Central memory CD4-positive, alpha-beta T cell (primary cell): ENCODE measurements at regions not wholly inside any gene's neighbourhood (a gene's known extent, or its start where the extent isn't known, plus 50 kb on each side); places are given as distances from the start of the nearest gene placed in this dataset.
"Not testable (repeated sequence)": the region's sequence is repeated elsewhere in the genome, so short reads cannot be mapped to it uniquely, and the experiment has no call there.

Experiments
- DNase-seq: peaks from one replicate; pipeline ENCODE4 v3.0.0; 2022

- DNase-seq: no peak
Measured at GRCh38 chr12:129959889-129960288, 56.1 kb upstream of the TMEM132D start.

DNA sequence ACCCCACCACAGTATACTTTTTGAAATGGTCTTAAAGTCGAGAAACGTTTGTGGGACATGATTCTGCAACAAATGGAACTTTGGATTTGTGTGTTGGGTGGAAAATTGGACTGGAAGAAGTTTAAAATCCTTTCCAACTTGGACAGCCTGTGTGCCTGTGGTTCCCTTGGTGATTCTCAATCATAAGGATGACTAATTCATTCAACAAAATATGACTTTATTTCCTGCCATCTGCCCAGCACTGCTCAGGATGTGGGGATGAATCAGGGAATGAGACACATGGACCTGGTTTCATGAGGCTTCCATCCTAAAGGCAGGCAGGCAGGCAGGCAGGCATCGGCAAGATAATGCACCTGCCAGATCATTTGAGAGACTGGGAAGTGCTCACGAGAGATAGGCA is 57.3 kb upstream of the TMEM132D start:
- no peak for DNase-seq

GRCh38 chr12:129961856-129962255 is 58.0 kb upstream of the TMEM132D start:
- DNase-seq: no peak

DNA sequence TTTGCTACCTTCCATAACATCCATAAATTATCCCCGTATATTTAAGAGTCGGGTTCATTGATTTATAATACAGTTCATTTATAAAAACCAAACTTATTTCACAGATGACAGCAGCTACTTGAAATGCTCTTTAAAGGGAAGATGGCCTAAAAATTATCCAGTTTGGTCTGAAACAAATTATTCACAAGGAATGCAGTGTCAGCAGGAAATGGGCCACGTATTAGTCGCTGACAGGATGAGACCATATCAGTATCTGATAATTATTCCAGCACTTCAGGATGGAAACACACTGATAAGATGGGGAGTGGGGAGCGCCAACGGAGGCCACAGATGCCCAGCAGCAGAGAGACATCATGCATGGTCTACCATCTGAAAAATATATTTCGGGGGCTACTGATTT is 60.5 kb upstream of the TMEM132D start:
- DNase-seq: no peak

- no peak for DNase-seq
Measured at GRCh38 chr12:129964826-129965457, 61.1 kb upstream of the TMEM132D start.

- DNase-seq: no peak
Measured at GRCh38 chr12:129966146-129966995, 62.5 kb upstream of the TMEM132D start.

DNA sequence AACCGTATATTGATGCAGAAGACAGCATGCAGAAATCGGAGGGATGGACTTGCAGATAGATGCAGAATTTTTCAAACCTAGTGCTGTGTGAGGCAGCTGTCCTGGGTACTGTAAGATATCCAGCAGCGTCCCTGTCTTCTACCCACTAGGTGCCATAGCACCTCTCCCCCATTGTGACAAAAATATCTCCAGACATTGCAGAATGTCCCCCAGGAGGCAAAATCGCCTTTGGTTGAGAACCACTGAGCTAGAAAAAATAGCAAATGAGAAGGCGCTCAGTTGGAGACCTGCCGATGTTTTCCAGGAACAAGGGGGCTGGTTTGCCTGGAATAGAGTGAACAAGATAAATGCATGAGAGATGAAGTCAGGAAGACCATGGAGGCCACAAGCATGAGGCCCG is 67.9 kb upstream of the TMEM132D start:
- DNase-seq: no peak

DNA sequence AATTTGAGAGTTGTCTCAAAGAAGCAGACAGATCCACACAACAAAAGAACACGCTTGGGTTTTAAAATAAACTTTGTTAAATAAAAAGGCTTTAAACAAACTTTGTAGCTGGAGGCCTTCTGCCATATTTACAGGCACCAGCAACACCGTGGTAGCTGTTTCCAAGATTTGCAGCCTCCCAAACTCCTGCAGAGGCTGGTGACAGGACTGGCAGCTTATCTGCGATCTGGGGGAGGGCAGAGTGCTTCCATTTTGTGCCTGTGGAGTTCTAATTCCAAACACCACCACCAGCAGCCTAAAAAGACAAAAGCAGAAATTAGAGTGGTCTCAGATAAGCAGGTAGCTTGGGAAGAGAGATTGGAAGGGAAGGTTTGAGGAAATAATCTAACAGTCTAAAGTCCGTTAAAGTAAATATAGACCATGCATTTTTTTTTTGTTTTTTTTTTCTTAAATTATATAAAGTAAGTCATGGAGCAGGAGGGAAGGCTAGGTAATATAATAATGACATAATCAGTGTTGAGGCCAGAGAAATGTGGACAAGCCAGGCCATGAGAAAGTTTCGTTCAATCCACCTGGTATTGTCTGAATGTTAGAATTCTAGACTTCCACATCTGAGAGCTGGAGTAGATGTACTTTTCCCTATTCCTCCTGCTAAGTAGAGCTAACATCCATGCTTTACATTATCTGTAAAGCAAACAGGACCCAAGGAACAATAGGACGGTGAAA is 69.6 kb upstream of the TMEM132D start:
- no peak for DNase-seq

GRCh38 chr12:129984106-129984505 is 80.3 kb upstream of the TMEM132D start:
- no peak for DNase-seq

- no peak for DNase-seq
Measured at GRCh38 chr12:129987841-129988240, 84.0 kb upstream of the TMEM132D start.

DNA sequence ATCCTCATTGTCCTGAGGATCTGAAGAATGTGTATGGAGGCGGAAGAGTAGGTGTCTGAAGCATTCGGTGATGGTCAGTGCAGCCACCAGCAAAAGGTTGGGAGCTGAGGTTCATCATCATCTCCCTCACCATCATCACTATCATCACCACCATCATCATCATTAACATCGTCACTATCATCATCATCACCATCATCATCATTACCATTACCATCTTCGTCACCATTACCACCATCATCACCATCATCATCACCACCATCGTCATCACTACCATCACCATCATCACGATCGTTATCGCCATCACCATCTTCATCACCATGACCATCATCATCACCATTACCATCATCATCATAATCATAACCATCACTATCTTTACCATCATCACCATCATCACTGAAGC is 90.8 kb upstream of the TMEM132D start:
- DNase-seq: no peak

- no peak for DNase-seq
Measured at GRCh38 chr12:129997239-129997638, 93.4 kb upstream of the TMEM132D start.

DNA sequence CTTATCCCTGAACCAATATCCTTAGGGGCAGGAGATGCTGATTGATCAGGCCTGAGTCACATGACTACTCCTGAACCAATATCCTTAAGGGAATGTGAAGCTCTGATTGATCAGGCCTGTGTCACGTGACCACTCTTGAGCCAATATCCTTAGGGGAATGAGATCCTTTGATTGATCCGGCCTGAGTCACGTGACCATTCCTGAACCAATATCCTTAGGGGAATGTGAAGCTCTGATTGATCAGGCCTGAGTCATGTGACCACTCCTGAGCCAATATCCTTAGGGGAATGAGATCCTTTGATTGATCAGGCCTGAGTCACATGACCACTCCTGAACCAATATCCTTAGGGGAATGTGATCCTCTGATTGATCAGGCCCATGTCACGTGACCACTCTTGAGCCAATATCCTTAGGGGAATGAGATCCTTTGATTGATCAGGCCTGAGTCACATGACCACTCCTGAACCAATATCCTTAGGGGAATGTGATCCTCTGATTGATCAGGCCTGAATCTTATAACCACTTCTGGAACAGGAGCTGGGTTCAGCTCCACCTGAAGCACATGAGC is 100.6 kb upstream of the TMEM132D start:
- DNase-seq: not testable (repeated sequence)

- no peak for DNase-seq
Measured at GRCh38 chr12:130007771-130008170, 103.9 kb upstream of the TMEM132D start.

DNA sequence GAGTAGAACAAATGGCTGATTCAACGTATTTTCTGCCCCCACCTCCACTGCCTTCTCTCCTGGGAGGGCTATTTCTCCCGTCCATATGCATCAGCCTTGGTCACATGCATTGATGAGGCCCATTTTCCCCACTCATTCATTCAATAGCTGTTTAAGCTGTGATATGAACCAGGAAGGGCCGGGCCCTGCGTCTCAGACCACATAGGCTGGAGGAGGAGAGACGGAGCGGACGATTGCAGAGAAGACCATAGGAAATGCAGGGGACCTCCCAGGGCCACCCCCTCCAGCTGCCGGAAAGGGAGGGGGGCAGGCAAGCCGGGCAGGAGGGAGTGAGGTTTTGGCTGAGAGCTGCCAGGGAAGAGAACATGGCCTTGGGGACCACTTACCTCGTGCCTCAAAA is 104.4 kb upstream of the TMEM132D start:
- DNase-seq: no peak

GRCh38 chr12:130009961-130010360 is 106.1 kb upstream of the TMEM132D start:
- no peak for DNase-seq

DNA sequence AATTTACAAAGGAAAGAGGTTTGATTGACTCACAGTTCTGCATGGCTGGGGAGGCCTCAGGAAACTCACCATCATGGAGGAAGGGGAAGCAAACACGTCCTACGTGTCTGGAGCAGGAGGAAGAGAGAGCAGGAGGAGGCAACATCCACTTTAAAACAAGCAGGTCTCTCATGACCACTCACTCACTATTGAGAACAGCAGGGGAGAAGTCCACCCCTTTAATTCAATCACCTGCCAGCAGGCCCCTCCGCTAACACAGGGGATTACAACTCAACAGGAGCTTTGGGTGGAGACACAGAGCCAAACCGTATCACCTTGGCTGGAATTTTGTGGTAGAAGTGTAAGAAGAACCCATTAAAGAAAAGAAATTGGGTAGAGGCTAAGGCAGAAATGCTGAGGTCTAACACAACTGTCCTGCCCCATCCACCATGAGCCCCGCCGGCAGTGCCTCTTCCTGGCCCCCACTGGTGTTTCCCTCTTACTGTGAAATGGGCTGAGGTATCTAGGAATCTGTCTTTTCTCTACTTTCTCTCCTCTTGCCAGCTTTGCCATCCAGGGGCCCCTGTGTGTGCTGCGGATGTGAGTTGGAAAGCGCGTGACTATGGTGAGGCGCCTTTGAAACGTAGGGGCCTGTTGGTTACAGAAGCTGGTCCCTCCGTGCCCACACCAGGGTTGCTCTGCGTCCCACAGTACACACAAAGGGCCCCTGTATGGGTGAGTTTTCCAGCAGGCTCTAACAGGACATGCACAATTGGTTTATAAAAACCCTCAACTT is 108.0 kb upstream of the TMEM132D start:
- no peak for DNase-seq

DNA sequence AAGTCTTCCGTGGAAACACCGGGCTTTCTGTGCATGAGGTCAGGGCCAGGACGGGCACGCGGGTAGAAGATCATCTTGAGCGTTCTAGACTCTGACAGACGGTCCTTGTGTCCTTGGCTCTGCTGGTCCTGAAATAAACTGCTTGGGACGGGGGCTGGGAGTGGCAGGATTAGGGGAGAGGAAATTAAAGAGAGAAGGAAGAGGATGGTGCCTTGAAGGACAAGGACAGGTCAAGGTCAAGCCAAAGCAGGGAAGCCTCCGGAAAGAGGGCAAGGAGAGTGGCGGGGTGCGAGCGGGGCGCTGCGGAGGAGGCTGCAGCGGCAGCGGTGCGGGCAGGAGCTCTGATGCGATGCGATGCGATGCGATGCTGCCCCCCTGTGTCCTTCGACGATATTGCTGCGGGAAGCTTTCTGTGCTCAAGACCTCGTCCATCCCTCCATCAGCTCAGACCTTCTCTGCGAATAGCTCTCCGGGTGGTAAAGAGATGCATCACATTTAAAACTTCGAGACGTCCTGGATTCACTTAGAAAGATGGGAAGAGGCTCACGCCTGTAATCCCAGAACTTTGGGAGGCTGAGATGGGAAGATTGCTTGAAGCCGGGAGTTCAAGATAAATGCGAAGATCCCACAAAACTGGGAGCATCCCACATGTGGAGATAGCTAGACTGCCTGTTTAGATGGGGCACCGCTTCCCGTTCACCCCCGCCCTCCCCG is 110.1 kb upstream of the TMEM132D start:
- no peak for DNase-seq

GRCh38 chr12:130014485-130014807 is 110.6 kb upstream of the TMEM132D start:
- DNase-seq: no peak

DNA sequence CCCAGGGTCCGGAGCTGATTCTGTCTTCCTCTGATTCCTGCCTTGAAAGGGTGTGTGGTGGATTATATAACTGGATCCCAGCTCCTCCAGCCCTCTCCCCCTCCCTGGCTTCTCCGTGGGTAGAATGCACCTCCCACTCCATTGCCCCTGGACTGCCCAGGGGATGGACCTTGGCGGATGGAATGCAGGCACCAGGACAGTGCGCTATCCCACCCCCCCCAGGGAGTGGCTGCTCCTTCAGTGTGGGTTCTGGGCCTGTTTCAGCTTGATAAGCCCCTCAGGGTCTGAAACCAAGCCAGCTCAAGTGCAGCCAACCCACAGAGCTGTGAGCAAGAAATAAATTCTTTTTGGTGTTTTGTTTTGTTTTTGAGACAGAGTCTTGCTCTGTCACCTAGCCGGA is 112.4 kb upstream of the TMEM132D start:
- DNase-seq: no peak

- DNase-seq: no peak
Measured at GRCh38 chr12:130016986-130017385, 113.2 kb upstream of the TMEM132D start.
